ENCODE measurements at regions not wholly inside any gene's neighbourhood (a gene's known extent, or its start where the extent isn't known, plus 50 kb on each side); places are given as distances from the start of the nearest gene placed in this dataset.

- TF ChIP-seq YY1 (IDR thresholded peaks at IDR 0.05; ENCODE audit: insufficient read depth, insufficient read length) = no peak
- TF ChIP-seq ZNF274 (IDR thresholded peaks at IDR 0.05; ENCODE audit: low read depth, low read length) = no peak
- no peak for TF ChIP-seq SUZ12 (IDR thresholded peaks at IDR 0.05; ENCODE audit: extremely low read depth, insufficient read depth, insufficient read length)
These were observed 87.5 kb upstream of the ZNF92 start for GRCh38 chr7:65285906-65286864.
